ENCODE measurements at regions not wholly inside any gene's neighbourhood (a gene's known extent, or its start where the extent isn't known, plus 50 kb on each side); places are given as distances from the start of the nearest gene placed in this dataset.

DNA sequence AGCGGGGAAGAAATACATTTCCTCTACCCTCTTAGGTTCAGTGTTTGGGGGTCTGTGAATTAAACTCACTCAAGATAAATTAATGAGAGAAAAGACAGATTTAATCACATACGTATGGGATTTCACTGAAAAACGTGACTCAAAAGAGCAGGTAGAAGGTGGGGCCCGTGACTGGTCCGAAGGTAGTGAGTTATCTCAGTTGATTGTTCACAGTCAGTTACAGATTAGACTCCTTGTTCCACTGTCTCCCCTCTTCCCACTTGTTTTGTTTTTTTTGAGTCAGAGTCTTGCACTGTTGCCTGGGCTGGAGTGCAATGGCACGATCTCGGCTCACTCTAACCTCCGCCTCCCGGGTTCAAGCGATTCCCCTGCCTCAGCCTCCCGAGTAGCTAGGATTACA lies 301.2 kb downstream of the SEC14L1 start:
- Mint-ChIP-seq H3K27me3 (no peaks in the 10 kb centered on the region), H3K4me3 (peak overlapping the region; percentile 88), H3K27ac (peak overlapping the region; percentile 100), H3K9me3 (no peaks in the 10 kb centered on the region), H3K4me1 (peaks cover 99% of the 10 kb centered on the region), H3K36me3 (no peaks in the 10 kb centered on the region)

DNA sequence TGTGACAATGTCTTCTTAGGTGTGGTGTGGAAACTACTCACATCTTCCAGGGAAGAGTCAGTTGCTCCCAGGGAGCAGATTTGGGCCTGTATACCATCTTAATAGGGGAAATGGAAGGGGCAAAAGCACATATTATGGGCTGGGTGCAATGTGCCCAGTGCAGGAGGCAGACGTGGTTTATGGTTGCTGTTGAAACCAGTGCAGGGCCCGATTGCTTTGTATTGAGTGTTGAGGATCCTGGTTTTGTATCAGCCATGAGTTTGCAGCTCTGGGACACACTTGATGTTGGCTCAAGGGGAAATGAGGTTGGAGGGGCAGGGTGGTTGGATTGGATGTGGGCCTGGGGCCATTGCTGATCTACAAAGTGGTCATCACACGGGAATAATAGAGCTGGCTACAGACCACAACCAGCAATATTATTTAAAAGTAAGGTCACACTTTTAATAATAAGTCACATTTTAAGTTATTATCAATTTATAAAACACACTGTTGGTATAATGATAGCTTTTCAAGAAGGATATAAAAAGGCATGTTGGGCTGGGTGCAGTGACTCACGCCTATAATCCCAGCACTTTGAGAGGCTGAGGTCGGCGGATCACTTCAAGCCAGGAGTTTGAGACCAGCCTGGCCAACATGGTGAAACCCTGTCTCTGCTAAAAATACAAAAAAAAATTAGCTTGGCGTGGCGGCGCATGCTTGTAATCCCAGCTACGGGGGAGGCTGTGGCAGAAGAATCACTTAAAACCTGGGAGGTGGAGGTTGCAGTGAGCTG lies 302.4 kb downstream of the SEC14L1 start:
- Mint-ChIP-seq H3K4me1 (peaks cover 98% of the 10 kb centered on the region), H3K27me3 (no peaks in the 10 kb centered on the region)

DNA sequence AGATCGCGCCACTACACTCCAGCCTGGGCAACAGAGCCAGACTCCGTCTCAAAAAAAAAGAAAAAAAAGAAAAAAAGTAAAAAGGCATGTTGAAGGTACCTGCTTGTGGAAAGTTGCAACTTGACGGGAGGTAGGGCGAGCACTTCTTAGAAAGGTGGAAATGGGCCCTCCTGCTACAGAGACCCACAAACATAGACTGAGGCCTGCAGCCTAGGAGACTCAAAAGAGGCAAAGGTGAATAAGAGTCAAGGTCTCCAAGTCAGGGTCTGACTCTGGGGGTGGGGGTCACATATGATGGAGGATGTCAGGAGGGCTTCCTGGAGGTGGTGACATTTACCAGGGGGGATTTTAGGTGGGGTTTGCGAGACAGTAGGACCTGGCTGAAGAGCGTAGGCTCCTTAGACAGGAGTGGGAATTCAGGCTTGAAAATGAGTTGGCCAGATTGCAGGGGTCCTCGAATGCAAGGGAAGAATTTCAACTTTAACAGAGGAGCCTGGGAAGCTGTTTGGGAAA lies 303.0 kb downstream of the SEC14L1 start:
- Mint-ChIP-seq H3K27me3 (no peaks in the 10 kb centered on the region), H3K4me3 (peak overlapping the region; percentile 72), H3K9me3 (no peaks in the 10 kb centered on the region), H3K27ac (peak overlapping the region; percentile 100), H3K36me3 (no peaks in the 10 kb centered on the region), H3K4me1 (peaks cover 96% of the 10 kb centered on the region)

More for the DNA sequence above, 302.4 kb downstream of the SEC14L1 start:
- Mint-ChIP-seq H3K4me3 (peak overlapping the region; percentile 72), H3K36me3 (no peaks in the 10 kb centered on the region), H3K9me3 (no peaks in the 10 kb centered on the region), H3K27ac (peak overlapping the region; percentile 100)

DNA sequence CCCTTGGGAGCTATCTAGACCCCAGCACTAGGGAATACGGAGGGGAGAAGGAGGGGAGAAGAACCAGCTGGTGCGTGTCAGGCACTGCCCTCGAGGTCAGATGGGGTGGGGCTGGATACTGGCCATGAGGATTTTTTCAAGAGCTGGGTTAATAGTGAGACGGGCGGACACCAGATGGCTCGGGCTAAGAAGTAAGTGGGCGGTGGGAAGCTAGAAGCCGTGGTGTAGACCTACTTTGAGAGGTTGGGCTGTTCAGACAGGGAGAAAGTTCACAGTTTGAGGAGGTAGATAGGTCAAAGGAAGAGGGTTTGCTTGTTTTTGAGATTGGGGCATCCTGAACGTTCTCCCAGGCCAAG lies 303.8 kb downstream of the SEC14L1 start:
- Mint-ChIP-seq H3K4me1 (peaks cover 96% of the 10 kb centered on the region), H3K27me3 (no peaks in the 10 kb centered on the region), H3K9me3 (no peaks in the 10 kb centered on the region), H3K36me3 (no peaks in the 10 kb centered on the region), H3K4me3 (peak overlapping the region; percentile 72), H3K27ac (peak overlapping the region; percentile 100)

DNA sequence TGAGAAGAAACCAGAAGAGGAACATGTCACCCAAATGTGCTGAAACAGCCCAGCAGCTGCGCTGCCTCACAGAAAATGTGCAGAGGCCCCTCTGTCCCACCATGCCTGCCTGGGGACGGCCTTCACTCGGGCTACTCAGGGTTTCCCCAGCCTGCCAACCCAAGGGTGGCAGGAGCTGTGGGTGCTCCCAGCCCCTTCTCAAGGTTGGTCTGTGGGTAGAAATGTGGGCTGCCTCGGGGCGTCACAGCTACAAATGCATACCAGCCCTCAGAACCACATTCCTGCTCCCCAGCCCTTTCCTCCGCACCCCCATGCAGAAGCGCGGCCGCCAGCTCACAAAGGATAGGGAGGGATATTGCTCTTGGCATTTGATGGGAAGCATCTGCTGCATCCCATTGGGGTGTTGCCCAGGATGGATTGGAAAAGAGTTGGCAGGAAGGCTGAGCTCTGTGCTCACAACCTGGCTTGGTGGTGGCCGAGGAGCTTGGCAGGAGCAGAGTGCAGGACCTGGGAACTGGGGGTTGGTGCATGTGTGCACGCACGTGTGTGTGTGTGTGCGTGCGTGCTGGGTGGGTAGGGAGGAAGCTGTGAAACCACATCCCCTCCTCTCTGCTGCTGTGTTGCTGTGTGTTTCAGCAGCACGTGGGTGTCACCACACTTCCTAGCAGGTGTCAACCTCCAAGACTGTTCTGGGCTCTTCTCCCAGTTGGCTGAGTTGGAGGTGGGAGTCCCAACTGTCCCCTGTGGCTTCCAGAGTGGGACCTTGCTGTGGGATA lies 304.4 kb downstream of the SEC14L1 start:
- Mint-ChIP-seq H3K27me3 (no peaks in the 10 kb centered on the region), H3K4me1 (peaks cover 96% of the 10 kb centered on the region), H3K4me3 (peak overlapping the region; percentile 72), H3K9me3 (no peaks in the 10 kb centered on the region), H3K27ac (peak overlapping the region; percentile 100), H3K36me3 (no peaks in the 10 kb centered on the region)

DNA sequence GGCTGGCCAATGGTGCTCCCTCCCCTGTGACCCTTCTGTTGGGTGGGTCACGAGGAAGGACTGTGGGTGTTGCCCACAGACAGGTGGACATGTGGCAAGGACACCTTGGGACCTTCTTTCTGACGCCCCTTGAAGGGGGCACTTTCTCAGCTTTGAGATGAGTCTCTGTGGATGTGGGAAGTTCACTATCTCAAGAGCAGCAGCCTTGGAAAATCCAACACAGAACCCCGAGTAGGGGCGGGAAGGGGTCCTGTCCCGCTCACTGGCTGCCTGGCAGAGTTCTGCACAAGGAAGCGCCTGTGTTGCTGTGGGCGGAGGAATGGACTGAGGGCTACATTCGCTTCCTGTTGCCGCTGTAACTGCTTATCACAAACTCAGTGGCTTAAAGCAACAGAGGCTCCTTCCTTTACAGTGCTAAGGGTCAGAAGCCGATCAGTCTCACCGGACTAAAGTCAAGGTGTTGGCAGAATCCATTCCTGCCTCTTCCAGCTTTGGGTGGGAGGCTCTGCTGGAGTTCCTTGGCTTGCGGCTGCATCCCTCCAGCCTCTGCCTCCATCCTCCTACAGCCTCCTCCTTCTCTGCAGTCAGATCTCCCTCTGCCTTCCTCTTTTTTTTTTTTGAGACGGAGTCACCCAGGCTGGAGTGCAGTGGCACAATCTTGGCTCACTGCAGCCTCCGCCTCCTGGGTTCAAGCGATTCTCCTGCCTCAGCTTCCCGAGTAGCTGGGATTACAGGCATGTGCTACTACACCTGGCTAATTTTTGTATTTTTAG lies 305.2 kb downstream of the SEC14L1 start:
- Mint-ChIP-seq H3K36me3 (no peaks in the 10 kb centered on the region), H3K4me3 (peak overlapping the region; percentile 72), H3K4me1 (peaks cover 89% of the 10 kb centered on the region), H3K27me3 (no peaks in the 10 kb centered on the region), H3K9me3 (no peaks in the 10 kb centered on the region), H3K27ac (peak overlapping the region; percentile 100)

DNA sequence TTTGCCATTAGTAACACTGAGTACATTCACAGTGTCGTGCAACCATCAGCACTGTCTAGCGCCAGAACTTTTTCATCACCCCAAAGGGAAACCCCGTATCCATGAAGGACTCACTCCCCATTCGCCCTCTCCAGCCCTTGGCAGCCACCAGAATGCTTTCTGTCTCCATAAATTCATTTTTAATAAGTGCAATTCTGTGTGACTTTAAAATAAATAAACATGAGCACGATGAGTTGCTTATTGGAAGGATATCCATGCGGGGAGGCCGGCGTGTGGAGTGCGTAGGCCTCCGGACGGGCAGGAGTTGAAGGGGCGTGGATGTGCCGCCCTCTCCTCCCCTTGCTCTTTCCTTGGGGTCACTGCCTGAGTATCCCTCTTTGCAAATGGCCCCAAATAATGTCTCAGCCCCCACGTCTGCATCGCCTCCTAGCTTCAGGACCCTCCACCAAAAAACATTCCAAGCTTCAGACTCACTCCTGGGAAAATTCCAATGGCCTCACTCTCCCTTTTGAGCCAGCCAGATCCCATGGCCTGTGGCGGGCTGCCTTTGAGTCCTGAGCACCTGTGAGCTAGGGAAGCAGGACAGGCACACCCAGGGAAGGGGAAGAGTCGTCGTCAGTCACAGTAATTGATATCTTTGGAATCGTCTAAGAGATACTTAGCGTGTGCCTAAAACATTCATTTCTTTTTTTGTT lies 306.3 kb downstream of the SEC14L1 start:
- peak overlapping the region; percentile 72 for H3K4me3 Mint-ChIP-seq
- H3K36me3 Mint-ChIP-seq: no peaks in the 10 kb centered on the region
- H3K27me3 Mint-ChIP-seq: no peaks in the 10 kb centered on the region

DNA sequence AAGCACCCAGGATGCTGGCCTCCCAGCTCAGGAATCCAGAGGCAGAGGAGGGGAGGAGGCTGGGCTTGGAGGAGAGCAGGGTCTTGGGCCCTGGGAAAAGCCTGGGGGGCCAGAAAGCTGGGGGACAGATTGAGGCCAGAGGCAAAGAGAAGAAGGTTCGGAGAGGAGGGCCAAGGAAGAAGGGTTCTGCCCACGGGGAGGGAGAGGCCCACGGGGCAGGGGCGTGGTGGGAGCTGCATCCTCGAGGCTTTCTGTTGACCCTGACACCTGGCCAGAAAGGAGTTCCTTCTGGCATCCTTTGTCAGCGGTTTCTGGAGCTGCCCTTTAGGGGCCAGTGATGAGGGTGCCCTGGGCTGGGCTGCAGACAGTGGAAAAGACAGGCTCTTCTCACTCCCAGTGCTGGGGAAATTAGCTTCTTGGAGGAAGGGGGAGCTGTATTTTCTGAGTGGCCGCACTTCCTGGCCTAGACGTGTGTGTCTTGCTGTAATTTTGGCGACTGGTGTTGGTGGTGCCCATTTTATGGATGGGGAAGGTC lies 308.7 kb downstream of the SEC14L1 start:
- Mint-ChIP-seq H3K36me3 (no peaks in the 10 kb centered on the region), H3K4me3 (peak overlapping the region; percentile 94), H3K27me3 (no peaks in the 10 kb centered on the region), H3K4me1 (peaks cover 61% of the 10 kb centered on the region), H3K27ac (peak overlapping the region; percentile 97), H3K9me3 (no peaks in the 10 kb centered on the region)

More for the DNA sequence above, 306.3 kb downstream of the SEC14L1 start:
- peaks cover 78% of the 10 kb centered on the region for H3K4me1 Mint-ChIP-seq
- H3K9me3 Mint-ChIP-seq: no peaks in the 10 kb centered on the region
- peak overlapping the region; percentile 100 for H3K27ac Mint-ChIP-seq

DNA sequence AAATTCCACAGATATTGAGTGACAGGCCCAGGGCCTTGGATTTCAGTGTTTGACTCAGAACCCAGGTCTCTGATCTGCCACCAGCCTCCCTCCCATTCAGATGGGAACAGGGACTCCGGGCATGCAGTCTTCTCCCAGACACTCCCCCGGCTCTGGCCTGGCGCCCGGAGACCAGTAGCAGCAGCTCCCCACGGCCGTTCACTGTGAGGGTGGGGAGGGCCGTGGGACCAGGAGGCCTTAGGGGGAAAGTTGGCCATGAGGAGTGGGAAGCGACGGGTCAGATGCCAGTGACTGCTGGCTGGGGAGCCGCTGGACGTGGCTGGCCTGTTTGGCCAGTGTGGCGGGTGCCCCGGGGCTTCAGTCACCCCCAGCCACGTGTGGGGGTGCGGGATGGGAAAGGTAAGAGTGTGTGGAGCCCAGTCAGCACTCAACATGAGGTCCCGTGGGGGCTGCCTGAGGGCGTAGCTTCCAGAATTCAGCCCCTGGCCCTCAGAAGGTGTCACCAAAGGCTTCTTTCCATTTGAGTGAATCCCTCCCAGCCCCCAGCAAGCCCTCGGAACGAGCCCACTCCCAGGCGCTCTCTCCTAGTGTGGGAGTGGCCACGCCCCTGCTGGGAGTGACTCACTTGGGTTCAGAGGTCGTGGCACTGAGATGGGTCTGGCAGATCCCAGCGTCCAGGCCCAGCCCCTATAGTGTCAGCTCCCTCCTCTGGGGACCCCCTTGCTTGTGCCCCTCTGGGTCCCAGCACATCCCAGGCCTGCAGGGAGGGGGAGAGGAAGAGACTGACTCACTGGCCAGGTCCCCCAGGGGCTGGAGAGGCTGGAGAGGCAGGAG lies 309.4 kb downstream of the SEC14L1 start:
- peaks cover 58% of the 10 kb centered on the region for H3K4me1 Mint-ChIP-seq

DNA sequence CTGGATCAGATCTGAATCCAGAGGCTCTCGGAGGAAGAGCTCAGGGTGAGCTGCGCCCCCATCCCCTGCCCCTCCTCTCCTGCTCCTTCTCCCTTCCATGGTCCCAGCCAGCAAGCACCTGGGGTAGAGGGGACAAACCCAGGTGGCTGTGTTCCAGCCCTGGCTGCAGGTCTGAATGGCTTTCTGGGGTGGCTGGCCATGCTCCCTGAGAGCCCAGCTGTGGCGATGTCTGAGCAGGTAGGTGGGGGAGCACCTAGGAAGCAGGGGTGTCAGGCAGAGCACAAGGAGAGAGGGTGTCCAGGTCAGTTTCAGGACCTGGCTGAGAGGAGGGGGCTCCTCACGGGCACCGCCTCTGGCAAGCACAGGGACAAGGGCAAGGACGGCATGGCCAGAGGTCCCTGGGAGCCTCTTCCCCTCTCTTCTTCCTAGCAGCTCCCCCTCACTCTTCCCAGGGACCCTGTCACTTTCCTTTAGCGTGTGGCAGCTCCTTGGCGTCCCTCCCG lies 310.0 kb downstream of the SEC14L1 start:
- H3K27ac Mint-ChIP-seq: peak overlapping the region; percentile 97
- H3K9me3 Mint-ChIP-seq: no peaks in the 10 kb centered on the region
- H3K4me1 Mint-ChIP-seq: peaks cover 57% of the 10 kb centered on the region
- peaks cover 5% of the 10 kb centered on the region for H3K36me3 Mint-ChIP-seq
- peak overlapping the region; percentile 94 for H3K4me3 Mint-ChIP-seq
- H3K27me3 Mint-ChIP-seq: no peaks in the 10 kb centered on the region

More for the DNA sequence above, 309.4 kb downstream of the SEC14L1 start:
- H3K9me3 Mint-ChIP-seq: no peaks in the 10 kb centered on the region
- no peaks in the 10 kb centered on the region for H3K27me3 Mint-ChIP-seq
- peak overlapping the region; percentile 97 for H3K27ac Mint-ChIP-seq
- peak overlapping the region; percentile 94 for H3K4me3 Mint-ChIP-seq
- peaks cover 1% of the 10 kb centered on the region for H3K36me3 Mint-ChIP-seq

DNA sequence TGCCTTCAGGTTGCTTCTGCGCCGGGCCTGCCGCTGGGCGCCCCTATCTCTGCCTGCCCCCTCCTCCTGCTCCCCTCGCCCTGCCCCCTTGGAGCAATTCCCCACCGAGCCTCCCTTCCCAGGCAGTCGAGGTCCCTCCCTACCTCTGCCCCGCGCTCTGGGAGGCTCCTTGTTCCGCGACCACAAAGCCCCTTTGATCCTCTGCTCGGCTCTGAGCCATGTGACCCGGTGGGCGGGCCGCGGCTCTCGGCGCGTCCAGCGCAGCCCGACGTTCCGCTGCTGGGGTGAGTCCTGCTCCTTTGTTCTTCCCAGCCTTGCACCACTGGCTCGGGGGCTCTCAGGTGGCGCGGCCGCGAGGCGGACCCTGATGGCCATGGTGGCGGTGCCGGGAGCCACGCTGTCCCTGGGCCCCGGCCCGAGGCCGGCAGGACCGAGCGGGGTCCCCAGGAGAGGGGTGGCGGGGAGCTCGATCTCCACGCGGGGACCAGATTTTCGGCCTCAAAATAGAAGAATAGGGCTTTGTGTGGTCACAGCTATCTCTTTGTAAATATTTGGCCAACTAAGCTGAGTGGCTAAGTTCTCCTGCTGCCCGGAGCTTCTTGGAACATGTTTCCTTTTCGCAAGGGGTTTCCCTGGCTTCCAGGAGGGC lies 310.6 kb downstream of the SEC14L1 start:
- peaks cover 53% of the 10 kb centered on the region for H3K4me1 Mint-ChIP-seq

DNA sequence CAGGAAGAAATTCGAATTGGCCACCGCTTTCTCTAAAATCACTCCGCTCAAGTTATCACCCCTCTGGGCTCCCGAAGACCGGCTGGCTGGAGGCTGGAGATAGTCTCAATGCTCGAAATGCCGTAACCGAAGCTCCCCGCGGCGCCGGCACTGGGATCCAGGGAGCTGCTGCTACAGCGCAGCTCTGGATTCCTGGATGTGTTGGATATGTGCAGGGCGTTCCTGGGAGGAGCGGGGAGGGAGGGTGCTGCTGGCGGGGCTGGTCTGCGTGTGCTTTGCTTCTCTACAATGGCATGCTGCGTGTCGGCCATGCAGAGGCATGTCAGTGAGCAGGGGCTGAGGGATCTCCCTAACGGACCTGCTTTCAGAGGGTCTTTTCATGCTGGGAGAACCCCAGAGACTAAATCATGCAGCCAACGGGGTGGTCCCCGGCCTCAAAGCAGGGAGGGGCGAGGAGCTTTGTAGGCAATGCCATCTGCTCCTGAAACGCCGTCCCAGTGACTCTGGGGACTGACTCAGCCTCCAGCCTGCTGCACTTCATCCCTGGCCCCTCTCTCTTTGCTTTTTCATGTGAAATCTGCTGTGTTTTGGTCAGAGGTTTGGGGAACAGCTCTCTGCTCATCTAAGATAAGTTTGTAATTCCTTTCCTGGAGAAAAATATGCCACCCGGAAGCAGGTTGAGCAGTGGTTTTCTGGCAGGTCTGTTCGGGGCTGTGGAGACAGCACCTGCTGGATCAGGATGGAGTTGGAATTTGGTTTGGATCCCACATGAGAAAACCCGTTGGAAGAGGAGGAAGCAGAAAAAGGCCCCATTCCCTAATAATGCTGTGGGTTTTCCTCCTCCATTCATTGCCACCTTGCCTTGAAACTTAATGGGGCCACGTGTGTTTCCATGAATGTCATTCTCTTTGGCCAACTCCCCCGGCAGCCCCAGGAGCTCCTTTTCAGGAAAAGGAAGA lies 311.4 kb downstream of the SEC14L1 start:
- Mint-ChIP-seq H3K27ac (peak overlapping the region; percentile 94), H3K4me1 (peaks cover 49% of the 10 kb centered on the region), H3K9me3 (no peaks in the 10 kb centered on the region), H3K36me3 (peaks cover 5% of the 10 kb centered on the region), H3K27me3 (no peaks in the 10 kb centered on the region), H3K4me3 (peak overlapping the region; percentile 94)

More for the DNA sequence above, 310.6 kb downstream of the SEC14L1 start:
- H3K27ac Mint-ChIP-seq: peak overlapping the region; percentile 97
- no peaks in the 10 kb centered on the region for H3K27me3 Mint-ChIP-seq
- no peaks in the 10 kb centered on the region for H3K9me3 Mint-ChIP-seq
- peak overlapping the region; percentile 94 for H3K4me3 Mint-ChIP-seq
- peaks cover 5% of the 10 kb centered on the region for H3K36me3 Mint-ChIP-seq

All from activated naive CD4-positive, alpha-beta T cell treated with anti-CD3 and anti-CD28 coated beads, Interleukin-2, amount 50 U/mL, for 24 hours (primary cell).